GM19239 (cell line): ENCODE measurements at regions not wholly inside any gene's neighbourhood (a gene's known extent, or its start where the extent isn't known, plus 50 kb on each side); places are given as distances from the start of the nearest gene placed in this dataset.

ENCODE experiments used
- DNase-seq: peaks from one replicate; pipeline ENCODE4 v3.0.0; 2011; ENCODE audit warnings: low spot score; ENCODE audit not compliant: insufficient read length
- FAIRE-seq: peaks from 2 replicates; lab custom pipeline; 2011; peaks lifted over from hg19 to GRCh38; lab: Jason Lieb, UNC

- FAIRE-seq: no peak
- DNase-seq: no peak
Observed at GRCh38 chr3:6809349-6809748, 51.6 kb upstream of the GRM7 start.
